ENCODE measurements at regions not wholly inside any gene's neighbourhood (a gene's known extent, or its start where the extent isn't known, plus 50 kb on each side); places are given as distances from the start of the nearest gene placed in this dataset.

DNA sequence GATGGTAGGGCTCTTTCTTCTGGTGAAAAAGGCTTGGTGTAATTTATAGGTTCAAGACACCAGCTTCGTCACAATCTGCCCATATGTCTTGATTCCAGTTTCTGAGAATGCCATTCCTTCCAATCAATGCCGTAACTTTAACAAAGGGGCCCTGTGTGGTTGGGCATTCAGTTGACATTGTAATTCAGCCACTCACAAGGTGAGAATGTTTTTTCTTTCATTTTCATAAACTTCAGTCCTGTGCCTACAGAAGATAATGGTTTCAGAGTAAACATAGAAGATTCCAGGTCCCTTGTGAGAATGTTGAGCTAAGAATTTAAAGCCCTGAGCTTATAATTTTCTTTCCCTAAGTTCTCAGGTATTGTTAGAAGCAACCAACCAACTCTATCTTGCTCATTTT, 67.3 kb upstream of the AASS start:
- Histone ChIP-seq H3K9me3 (ENCODE audit: low read depth) (no peaks in the 10 kb centered on the region), H3K27ac (no peak overlapping the region), H3K36me3 (no peaks in the 10 kb centered on the region), H3K4me3 (no peak overlapping the region), H3K27me3 (no peaks in the 10 kb centered on the region), H3K4me1 (ENCODE audit: low read depth) (no peaks in the 10 kb centered on the region)
- no peak for DNase-seq (ENCODE audit: low read depth in 1 of 2, low spot score in 1 of 2)
- TF ChIP-seq, protein P1, sequence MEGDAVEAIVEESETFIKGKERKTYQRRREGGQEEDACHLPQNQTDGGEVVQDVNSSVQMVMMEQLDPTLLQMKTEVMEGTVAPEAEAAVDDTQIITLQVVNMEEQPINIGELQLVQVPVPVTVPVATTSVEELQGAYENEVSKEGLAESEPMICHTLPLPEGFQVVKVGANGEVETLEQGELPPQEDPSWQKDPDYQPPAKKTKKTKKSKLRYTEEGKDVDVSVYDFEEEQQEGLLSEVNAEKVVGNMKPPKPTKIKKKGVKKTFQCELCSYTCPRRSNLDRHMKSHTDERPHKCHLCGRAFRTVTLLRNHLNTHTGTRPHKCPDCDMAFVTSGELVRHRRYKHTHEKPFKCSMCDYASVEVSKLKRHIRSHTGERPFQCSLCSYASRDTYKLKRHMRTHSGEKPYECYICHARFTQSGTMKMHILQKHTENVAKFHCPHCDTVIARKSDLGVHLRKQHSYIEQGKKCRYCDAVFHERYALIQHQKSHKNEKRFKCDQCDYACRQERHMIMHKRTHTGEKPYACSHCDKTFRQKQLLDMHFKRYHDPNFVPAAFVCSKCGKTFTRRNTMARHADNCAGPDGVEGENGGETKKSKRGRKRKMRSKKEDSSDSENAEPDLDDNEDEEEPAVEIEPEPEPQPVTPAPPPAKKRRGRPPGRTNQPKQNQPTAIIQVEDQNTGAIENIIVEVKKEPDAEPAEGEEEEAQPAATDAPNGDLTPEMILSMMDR (IDR thresholded peaks at IDR 0.05; ENCODE audit: low read depth, low read length): no peak

DNA sequence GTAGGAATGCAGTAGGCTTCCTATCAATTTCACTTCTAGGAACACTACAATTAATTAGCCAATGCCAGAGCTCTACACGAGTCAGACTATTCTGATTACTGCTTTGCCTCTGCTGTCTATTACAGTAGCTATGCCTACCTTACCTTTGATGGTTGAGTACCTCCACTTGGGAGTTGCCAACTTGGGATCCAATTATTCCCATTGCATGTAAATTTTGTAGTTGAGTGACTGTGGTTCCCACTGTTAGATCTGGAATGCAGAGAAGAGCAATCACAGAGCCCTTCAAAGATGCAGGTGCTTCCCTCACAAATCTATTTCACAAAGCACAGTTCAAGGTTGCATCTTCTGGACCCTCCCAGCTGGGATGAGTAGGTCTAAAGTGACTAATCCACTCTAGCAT, 62.9 kb upstream of the AASS start:
- no peaks in the 10 kb centered on the region for H3K9me3 ChIP-seq (ENCODE audit: low read depth)
- H3K27ac ChIP-seq: no peak overlapping the region
- no peaks in the 10 kb centered on the region for H3K4me1 ChIP-seq (ENCODE audit: low read depth)
- no peaks in the 10 kb centered on the region for H3K36me3 ChIP-seq
- no peak overlapping the region for H3K4me3 ChIP-seq
- no peak for DNase-seq (ENCODE audit: low read depth in 1 of 2, low spot score in 1 of 2)
- no peaks in the 10 kb centered on the region for H3K27me3 ChIP-seq
- TF ChIP-seq, protein P1 (IDR thresholded peaks at IDR 0.05; ENCODE audit: low read depth, low read length): no peak

DNA sequence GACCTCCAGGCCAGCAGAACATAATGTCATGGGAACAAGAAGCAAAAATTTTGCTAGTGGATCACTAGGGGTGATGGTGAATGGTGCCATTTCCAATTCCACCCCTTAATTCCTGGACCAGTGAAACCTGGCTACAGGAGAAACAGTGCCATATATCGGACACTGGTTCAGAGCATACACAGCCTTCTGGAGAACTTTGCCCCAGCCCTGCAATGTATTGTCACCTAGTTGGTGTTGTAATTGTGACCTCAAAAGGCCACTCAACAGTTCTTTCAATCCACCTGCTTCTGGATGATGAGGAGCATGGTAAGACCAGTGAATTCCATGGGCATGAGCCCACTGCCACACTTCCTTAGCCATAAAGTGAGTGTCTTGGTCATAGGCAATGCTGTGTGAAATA, 59.8 kb upstream of the AASS start:
- Histone ChIP-seq H3K27me3 (no peaks in the 10 kb centered on the region), H3K36me3 (no peaks in the 10 kb centered on the region), H3K4me1 (ENCODE audit: low read depth) (no peaks in the 10 kb centered on the region), H3K9me3 (ENCODE audit: low read depth) (no peaks in the 10 kb centered on the region), H3K4me3 (no peak overlapping the region), H3K27ac (no peak overlapping the region)
- TF ChIP-seq, protein P1 (IDR thresholded peaks at IDR 0.05; ENCODE audit: low read depth, low read length): no peak
- no peak for DNase-seq (ENCODE audit: low read depth in 1 of 2, low spot score in 1 of 2)

DNA sequence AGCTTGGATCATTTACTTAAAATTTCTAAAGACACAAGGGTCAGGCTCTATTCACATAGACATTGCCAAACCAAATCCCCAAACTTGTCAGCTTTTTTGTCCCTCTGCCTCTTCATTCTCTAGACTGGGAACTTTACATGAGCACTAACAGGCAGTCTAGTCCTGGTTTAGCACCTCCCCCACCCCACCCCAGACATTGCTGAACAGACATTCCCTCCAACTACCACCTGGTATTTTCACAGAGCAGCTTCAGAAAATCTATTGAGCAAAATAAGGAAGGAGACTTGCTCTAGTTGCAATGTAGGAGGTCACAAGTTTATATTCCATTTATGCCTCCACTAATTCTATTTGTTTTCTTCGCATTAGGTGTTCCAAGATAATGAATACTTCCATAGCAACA, 56.8 kb upstream of the AASS start:
- H3K4me1 ChIP-seq (ENCODE audit: low read depth): no peaks in the 10 kb centered on the region
- H3K27me3 ChIP-seq: no peaks in the 10 kb centered on the region
- H3K27ac ChIP-seq: no peak overlapping the region
- no peak overlapping the region for H3K4me3 ChIP-seq
- H3K9me3 ChIP-seq (ENCODE audit: low read depth): no peaks in the 10 kb centered on the region
- DNase-seq (ENCODE audit: low read depth in 1 of 2, low spot score in 1 of 2): no peak
- TF ChIP-seq, protein P1 (IDR thresholded peaks at IDR 0.05; ENCODE audit: low read depth, low read length): no peak
- no peaks in the 10 kb centered on the region for H3K36me3 ChIP-seq

DNA sequence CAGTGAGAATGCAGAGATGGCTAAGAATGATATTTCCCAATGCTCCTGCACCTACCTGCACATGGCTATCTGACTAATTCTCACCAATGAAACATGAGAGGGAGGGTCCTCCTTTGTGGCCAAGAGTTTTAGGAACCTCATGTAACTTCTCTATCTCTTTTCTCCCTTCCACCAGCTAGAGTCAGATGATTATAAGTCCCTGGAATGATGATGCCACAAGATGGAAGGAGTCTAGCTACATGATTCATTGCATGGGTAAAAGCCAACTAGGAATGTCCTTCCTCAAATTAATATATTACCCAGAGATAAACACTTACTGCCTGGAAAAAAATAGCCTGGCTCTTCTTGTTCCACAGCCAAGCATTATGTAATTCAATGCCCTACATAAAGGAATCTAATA, 55.1 kb upstream of the AASS start:
- no peak overlapping the region for H3K4me3 ChIP-seq
- peak in 1 of 2 donors; percentile 13 for DNase-seq (ENCODE audit: low read depth in 1 of 2, low spot score in 1 of 2)
- TF ChIP-seq, protein P1 (IDR thresholded peaks at IDR 0.05; ENCODE audit: low read depth, low read length): no peak
- no peaks in the 10 kb centered on the region for H3K9me3 ChIP-seq (ENCODE audit: low read depth)
- H3K27me3 ChIP-seq: no peaks in the 10 kb centered on the region
- no peaks in the 10 kb centered on the region for H3K36me3 ChIP-seq
- H3K27ac ChIP-seq: no peak overlapping the region
- H3K4me1 ChIP-seq (ENCODE audit: low read depth): no peaks in the 10 kb centered on the region

DNA sequence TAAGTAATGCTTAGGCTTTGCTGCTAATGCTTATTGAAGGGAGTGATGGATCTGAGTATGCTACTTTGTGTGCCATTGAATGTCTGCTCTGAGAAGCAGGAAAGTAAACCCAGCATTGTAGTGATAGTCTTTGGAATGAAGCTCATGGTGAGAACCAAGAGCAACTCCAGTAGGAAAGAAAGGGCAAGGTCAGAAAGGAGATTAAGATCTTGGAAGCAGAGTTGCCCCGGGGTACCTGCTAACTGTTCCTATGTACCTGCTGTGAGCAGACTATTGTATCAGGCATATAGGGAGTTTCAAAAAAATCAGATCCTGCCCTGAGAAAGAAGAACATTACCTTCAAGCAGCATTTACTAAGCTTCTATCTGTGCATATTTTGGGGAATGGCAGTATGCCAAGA, 54.5 kb upstream of the AASS start:
- TF ChIP-seq, protein P1 (IDR thresholded peaks at IDR 0.05; ENCODE audit: low read depth, low read length): no peak
- no peaks in the 10 kb centered on the region for H3K9me3 ChIP-seq (ENCODE audit: low read depth)
- no peaks in the 10 kb centered on the region for H3K36me3 ChIP-seq
- H3K27me3 ChIP-seq: no peaks in the 10 kb centered on the region
- no peak overlapping the region for H3K4me3 ChIP-seq
- no peak overlapping the region for H3K27ac ChIP-seq
- DNase-seq (ENCODE audit: low read depth in 1 of 2, low spot score in 1 of 2): no peak
- no peaks in the 10 kb centered on the region for H3K4me1 ChIP-seq (ENCODE audit: low read depth)
